NCI-H2196 (cell line): ENCODE measurements at regions not wholly inside any gene's neighbourhood (a gene's known extent, or its start where the extent isn't known, plus 50 kb on each side); places are given as distances from the start of the nearest gene placed in this dataset.

Experiments
- DNase-seq: peaks from one replicate; lab custom pipeline; 2025; ENCODE audit not compliant: unreplicated experiment; lab: John Stamatoyannopoulos, UW

DNA sequence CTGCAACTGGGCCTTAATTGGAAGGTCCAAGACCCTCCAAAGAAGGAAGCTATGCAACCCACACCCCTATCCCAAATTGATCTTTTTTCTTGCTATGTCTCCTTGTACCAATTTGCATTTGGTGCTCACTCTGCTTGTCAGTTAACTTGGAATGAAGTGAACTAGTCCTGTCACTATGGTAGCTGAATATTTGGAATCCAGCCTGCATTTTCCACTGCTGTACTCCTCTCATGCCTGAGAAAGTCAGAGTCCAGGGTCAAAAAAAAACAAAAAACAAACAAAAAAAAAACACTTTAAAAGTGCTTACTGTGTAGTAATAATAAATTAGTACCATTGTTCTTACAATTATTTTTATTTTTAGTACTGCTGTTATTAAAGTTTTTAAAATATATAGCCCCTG lies 462.8 kb upstream of the SLC8A1 start:
- no peak for DNase-seq

DNA sequence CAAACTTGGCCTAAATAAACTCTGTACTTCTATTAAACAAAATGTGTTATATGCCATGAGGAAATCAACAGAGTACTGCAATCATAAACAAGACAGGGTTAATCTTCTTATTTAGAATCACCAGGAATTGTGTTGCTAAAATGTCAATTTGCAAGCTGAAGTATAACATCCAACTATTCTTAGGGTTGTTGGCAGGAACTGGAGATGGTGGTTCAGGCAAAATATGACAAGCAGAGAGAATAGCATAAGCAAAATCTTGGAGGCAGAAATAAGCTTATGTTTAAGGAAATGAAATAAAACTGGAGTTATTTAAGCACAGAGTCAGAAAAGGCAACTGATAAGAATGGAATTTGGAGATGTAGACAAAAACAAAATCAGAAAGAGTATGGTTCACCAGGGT lies 463.8 kb upstream of the SLC8A1 start:
- no peak for DNase-seq

DNA sequence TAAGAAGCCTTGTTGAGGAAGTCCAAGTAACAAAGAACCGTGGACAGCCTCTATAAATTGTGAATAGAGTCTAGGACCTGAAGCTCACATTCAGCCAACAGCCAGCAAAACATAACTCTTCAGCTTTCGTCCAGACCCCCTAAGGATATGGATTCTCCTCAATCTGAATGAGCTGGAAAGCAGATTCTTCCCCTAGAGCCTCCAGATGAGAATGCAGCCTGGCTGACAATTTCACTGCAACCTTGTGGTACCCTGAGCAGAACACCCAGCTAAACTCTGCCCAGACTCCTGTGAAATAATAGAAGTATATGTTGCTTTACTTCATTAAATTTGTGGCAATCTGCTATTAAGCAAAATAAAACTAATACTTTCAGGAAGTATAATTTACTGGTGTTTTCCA lies 483.5 kb upstream of the SLC8A1 start:
- DNase-seq = no peak

DNA sequence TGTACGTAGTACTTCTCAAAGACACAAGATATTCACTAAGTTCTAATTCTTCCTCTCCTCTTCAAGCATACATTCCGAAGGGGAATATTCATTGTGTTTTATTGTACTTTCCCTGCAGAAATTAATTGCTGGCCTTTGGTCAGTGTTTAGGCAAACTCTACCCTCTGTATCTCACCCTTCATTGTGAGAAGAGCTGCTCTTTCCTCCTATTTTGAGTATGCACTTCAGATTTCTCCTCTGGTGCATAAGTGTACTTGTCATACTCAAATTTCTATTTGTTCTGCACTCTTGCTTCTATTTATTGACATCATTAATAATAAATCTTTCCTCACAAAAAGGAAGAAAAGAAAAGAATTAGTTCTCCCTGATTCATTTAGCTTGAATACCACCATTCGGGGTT lies 485.4 kb upstream of the SLC8A1 start:
- no peak for DNase-seq

DNA sequence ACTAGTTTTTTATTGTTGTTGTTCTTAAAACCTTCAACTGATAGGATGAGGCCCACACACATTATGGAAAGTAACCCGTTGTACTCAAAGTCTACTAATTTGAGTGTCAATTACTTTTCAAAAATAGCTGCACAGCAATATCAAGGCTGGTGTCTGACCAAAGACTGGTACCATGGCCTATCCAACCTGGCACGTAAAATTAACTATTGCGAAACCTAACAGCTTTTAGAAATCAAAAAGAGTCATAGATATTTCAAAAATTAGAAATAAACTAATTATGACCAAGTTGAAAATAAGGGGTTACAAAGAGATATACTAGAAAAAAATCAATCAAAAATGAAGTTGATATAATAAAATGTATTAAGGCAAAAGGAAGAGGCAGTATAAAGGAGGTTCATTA lies 501.5 kb upstream of the SLC8A1 start:
- no peak for DNase-seq

DNA sequence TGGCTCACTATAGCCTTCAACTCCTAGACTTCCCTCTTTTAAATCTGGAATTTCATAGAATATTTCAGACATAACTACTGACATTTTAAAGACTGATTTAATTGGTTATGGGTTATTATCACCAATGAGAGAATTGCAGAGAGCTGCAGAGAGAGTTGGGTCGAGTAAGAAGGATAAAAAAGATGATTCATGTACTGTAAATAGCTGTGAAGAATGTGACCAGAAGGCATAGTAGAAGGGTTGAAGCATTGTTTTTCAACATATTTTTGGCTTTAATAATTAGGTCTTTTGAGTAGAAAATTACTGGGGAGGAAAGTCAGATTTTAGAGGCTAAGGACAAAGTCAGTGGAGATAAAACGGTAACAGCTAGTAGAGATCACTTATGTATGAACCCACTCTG lies 503.2 kb upstream of the SLC8A1 start:
- DNase-seq = no peak

DNA sequence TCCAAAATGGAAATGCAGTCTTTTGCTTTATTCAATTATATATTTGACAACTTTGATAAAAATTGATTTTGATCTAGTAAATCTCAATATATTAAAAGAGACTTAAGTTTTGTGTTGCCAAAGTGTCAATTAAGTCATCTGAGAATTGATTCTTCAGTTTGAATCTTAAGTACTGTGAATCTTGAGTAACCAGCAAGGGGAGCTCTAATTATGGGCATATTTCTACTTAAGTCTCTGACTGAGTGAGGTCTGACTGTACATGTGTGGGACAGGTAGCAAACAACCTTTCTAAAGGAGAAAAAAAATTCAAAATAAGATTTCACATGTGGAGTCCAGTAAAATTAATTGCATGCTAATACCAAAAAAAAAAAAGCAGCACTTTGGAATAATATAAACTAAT lies 503.7 kb upstream of the SLC8A1 start:
- DNase-seq = no peak

DNA sequence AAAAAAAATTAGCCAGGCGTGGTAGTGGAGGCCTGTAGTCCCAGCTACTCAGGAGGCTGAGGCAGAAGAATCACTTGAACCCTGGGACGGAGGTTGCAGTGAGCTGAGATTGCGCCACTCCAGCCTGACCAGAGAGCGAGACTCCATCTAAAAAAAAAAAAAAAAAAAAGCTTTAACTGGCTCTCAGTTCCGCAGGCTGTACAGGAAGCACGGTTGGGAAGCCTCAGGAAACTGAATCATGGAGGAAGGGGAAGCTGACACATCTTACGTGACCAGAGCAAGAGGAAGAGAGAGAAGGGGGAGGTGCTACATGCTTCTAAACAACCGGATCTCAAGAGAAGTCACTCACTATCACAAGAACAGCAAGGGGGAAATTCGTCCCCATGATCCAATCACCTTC lies 505.6 kb upstream of the SLC8A1 start:
- DNase-seq = no peak

DNA sequence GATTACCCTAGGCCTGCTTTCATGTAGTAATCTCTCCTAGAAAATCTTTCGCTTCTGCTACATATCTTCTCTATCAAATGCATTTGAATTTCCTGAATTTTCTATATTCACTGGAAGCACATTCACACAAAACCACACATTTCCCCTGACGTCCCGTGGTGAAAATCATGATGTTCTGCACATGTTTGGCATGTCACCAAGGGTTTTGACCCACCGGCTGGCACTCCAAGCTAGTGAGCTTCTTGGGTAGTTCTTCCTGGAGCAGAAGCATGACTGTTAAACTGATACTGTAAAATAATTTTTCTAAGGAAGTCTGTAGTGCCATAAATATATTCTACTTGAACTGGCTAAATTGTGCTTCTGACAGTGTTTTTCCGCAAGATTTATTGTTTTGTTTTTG lies 510.1 kb upstream of the SLC8A1 start:
- DNase-seq = no peak

DNA sequence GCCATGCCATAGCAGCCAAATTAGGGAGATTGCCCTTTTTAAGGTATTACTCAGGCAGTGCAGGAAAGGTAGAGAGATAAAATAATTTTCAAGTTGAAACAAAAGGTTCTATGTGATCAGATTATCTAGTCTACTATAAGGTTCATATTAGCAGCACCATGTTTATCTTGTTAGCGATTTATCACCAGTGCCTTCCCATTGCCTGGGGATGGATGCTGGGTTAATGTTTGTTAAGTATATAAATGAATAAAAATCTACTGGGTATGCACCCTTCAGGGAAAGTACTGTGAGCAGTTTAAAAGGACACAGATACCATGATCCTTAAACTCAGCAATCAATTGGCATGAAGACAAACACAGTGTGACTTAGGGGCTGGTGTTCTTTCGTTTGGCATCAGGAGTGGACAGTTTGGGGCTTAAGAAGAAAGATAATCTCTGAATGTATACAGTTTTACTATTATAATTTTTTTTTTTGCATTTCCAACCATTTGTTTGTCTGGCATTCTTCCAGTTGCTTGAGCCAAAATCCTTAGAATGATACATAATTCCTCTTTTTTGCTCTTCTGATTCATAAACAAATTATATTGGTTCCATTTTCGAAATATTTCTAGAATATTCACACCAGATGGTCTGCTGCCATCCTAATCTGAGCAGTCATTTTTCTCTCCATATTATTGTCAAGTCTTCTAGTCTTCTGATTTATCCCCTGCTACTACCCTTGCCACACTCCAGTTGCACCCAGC lies 512.8 kb upstream of the SLC8A1 start:
- DNase-seq = no peak

DNA sequence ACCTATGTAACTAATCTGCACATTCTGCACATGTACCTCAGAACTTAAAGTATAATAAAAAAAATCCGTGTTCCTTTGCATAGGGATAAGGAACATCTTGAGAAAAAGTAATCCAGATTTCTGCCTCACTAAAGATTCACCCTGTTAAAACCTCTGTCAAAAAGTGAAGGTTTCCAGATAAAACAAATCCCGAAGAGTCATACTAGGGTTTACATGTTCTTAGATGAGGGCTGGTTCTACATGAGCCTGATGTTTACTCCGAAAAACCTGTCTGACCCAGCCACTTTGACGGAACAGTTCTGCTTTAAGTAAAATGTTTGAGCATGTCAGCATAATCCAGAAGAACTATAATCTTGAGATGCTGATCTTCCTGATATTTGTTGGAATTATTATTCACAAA lies 515.6 kb upstream of the SLC8A1 start:
- no peak for DNase-seq

DNA sequence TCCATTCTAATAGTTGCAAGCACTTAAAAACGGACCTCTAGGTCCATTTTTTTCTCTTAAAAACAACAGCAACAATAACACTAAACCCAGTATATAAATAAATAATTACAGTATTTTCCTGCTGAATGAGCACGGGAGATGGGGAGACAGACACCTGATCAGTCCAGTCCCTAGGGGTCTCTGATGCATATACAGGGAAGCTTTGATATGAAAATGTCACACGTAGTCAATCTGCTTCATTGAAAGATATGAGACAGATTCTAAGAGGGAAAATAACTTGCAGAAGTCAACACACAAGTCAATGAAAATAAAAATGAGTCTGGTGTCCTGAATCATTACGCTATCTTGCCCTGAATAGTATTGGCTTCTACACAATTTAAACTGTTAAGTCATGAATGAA lies 523.3 kb upstream of the SLC8A1 start:
- no peak for DNase-seq

DNA sequence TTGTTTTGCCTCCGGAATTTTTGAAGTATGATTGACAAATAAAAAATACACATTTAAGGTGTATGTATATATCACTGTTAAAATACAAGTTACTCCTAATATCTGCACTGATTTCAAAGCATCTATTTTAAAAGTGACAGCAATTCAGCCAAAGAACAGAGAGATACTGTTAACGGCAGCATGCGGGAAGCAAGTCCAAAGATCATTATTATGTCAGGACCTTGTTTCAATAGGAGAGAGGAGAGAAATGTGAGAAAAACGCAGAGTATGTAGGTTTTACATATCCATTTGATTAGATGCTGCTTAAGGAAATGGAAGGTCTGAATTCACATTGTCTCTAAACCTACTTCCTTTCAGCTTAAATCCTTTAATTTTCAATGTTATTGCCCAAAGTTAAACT lies 545.5 kb upstream of the SLC8A1 start:
- DNase-seq = no peak

DNA sequence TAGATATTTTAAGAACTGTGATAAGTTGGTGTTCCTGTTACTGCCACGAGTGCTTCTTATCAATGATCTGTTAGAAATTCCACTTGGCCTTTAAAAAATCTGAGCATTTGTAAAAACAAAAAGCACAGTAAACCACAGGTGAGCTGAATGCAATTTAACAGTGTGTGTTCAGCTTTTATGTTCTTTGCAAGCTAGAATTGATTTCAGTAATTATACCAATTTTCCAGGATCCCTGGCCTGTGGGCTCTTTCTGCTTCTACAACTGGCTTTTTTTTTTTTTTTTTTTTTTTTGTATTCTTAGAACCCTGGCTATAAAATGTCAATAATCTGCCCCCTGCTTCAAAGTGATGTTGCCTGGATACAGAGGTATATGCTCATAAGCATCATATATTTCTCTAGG lies 548.5 kb upstream of the SLC8A1 start:
- DNase-seq = no peak

DNA sequence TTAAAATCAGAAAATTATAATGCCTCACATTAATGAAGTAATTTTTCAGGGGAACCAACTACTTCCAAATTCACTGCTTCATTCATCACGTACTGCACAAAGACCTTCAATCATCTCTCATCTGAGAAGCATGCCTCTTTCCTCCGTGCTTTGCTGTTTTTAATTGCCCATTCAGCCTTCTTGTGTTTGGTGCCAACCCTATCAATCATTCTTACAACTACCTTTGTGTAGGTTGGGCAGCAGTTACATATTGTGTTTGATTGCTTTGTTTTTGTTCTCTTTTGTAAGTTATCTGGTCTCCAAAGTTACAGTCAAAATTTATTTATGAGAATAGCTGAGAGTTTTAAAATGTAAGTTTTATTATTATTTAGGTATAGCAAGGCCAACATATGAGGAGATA lies 549.0 kb upstream of the SLC8A1 start:
- no peak for DNase-seq

DNA sequence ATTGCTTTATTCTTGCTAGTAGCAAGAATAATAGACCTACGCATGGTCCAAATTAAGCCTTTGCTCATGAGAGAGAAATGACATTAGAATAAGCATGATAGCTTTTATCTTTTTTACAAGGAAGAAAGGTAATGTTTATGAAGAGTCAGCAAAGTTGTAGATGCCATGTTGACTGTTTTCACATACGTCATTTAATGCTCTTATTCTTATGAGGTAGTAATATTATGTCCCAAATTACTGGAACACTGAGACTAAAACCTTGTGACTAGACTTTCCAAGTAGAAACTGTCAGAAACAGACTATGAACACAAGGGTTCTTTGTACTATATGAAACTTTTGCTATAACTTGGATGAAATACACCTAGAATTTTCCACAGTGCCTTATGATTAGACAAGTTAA lies 552.8 kb upstream of the SLC8A1 start:
- DNase-seq = no peak

DNA sequence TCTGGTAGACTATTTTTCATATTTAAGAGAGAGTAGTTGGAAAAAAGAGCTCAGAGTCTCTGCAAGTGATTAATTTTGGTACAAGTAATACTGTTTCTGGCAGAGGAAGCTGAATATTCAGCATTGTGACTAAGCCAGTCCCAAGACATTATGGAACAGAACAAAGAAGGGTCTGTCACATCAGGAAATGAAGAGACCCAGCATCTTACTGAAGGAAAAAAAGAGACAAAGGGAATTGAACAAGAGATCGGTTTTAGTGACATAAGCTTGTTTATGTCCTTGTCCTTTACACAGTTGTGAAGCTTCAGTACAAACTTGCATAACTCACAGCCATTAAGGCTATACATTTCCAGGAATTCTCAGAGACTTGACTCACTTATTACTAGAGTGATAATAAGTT lies 568.5 kb upstream of the SLC8A1 start:
- no peak for DNase-seq

DNA sequence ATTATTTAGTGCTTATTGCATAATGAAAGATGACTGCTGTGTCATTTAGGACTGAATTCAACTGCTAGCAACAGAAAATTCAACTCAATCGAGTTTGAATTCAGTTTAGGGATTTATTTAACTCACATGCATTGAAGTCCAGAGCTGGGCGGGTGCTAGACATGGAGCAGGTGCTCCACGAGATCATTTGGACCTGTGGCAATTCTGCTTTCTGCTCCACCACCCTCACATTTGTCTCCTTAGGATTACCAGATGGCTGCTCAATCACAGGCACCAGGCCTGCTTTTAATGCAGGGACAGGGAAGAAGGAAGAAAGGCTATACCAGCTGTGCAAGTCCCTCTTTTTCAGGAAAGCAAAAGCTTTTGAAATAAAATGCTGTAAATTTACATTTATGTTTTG lies 572.9 kb upstream of the SLC8A1 start:
- DNase-seq = no peak

DNA sequence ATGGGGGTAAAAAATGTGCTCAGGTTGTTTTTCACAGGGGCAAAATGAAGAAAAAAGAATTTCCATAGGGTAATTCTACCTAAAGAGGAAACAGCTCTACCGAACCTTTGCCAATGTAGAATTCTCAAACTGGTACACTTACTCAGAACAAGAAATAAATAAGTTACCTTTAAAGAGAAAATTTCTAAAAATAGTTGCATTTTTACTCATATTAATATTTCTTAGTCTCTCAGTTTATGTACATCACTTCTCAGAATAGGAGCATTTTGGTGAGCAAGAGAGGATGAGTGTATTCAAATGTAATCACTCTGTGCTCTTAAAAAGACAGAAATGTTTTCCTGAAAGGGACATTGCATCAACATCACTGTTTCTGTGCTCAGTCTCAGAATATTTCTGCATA lies 574.7 kb upstream of the SLC8A1 start:
- no peak for DNase-seq

DNA sequence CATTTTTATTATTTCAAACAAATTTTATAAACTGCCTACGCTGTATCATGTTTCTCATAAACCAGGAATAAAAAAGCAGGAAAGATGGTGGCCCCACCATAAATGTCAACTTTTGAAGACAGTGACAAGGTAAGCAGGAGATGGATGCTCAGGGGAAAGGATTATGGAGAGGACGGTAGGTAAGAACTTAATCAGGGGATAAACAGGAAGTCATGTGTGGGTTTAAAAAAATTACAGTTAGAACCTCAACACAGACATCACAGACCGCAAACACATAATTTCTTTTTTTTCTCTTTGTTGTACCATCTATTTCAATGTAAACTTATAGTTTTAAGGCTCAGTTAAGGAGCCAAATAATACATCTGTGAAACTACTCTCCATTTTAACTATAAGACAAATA lies 575.2 kb upstream of the SLC8A1 start:
- no peak for DNase-seq

DNA sequence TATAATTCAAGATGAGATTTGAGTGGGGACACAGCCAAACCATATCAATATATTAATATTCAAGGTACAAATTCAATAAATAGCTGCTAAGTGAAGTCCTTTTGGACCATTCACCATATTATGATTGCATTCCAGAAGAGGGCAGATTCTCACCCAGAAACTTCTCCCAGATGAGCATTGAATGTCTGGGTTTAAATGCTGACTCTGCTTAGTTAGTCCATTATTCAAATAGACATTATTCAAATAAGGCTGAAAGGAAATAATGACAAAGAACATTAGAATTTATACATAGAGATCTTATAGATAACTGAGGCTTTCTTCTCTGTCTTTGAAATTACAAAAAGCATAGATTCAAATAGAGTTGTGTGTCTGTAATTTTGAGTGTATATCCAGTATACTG lies 579.4 kb upstream of the SLC8A1 start:
- no peak for DNase-seq

DNA sequence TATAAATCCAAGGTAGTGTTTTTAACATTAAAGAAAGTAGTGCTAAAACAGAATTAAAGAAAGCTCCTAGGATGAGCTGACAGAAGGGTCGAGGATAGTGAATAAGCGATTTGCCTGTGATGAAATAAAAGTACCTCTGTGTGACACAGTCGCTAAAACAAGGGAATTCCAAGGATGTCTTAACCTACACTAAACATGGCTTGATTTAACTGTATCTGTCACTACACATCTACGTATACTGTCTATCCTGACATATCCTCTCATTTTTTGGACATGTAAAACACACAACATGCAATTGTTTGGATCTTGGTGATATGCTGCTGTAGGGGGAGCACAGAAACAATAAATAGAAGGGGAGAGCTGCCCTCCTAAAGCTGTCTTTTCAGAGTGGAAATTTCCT lies 580.8 kb upstream of the SLC8A1 start:
- no peak for DNase-seq

DNA sequence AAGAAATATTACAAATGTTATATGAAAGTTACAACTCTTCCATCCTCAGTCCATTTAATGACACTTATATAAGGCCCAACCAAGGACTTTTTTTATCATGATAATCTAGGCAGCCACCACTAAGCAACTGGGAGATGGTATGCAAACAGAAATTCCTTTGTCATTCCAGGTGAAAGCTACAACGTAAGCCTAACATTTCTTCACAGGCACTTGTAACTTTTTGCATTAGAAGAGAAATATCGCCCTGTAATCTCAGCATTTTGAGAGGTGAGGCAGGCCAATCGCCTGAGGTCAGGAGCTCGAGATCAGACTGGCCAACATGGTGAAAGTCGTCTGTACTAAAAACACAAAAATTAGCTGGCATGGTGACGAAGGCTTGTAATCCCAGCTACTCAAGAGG lies 581.2 kb upstream of the SLC8A1 start:
- no peak for DNase-seq

DNA sequence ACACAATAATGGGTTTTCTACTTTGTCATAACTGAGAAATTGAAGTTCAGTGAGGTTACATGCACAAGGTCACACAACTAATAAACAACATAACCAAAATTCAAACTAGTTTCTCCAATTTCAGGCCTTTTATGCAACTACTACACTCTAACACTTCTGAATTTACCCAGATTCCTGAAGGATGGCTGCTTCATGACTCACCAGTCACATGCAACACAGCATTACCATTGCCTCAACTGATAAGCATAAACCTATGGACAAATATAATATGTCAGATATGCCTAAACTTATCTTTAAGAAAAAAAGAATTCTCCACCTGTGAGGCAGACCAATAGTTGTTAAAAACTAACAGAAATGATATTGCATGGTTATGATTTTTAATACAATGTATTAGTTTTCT lies 586.5 kb upstream of the SLC8A1 start:
- no peak for DNase-seq
